HG03442 (cell line): ENCODE measurements at regions not wholly inside any gene's neighbourhood (a gene's known extent, or its start where the extent isn't known, plus 50 kb on each side); places are given as distances from the start of the nearest gene placed in this dataset.
"Not testable (repeated sequence)": the region's sequence is repeated elsewhere in the genome, so short reads cannot be mapped to it uniquely, and the experiment has no call there.

Experiments
- ATAC-seq: cut with Tn5 transposase; IDR thresholded peaks from one replicate; pipeline ENCODE4 v1.9.1; 2021; ENCODE audit warnings: mild to moderate bottlenecking, moderate library complexity; ENCODE audit not compliant: unreplicated experiment

GRCh38 chr7:19317461-19317860 is 172.2 kb upstream of the FERD3L start:
- ATAC-seq, result no peak

DNA sequence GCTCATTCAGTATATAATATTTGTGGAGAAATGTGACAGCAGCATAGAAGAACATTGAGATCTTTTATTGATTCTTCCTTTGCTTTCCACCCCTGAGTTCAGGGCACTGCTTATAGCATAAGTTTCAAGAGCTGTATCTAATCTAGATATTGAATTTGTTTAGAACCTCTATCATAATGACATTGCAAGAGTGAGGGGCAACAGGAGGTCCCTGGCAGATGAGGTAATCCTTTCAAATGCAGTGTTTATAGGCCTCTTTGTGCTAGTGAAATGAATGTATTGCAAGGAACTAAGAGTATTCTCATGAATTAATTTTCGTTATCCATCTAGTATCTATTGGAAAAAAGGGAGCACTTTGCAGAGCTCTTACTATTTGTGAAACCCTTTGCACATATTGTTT is 167.2 kb upstream of the FERD3L start:
- ATAC-seq, result no peak

DNA sequence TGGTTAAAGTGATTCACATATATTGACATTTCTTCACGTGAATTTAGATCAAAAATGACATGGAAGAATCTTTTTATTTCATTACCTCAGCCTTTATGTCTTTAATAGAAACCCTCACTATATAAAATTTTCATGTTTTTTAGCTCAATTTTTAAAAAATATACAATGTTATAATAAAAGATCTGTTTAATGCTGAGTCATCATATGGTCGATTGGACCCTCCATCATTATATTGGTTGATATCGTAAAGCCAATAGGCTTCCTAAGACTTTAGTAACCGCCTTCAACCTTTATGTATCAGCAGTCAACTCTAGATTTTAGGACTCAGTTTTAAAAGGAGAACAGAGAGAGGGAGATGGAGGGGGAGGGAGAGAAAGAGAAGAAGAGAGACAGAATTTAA is 162.3 kb upstream of the FERD3L start:
- ATAC-seq, result no peak

DNA sequence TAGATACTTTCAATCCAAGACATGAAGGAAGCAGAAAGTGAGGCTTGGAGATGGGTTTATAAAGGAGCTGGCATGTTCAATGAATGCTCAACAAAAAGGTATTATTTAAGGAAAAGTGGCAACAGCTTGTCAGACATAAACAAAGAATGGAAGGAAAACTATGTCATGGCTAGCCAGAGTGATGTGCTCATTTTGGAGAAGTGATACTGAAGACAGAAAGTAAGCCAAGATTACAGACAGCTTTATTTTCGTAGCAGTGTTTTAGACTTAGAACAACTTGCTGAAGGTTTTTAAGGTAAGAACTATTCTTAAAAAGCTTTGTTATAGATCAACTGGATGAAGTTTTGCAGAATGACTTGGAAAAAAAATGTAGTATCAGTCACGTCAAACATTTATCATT is 160.5 kb upstream of the FERD3L start:
- ATAC-seq, result no peak

- ATAC-seq, result no peak
Observed at GRCh38 chr7:19304086-19304485, 158.9 kb upstream of the FERD3L start.

- ATAC-seq, result no peak
Observed at GRCh38 chr7:19302731-19303130, 157.5 kb upstream of the FERD3L start.

GRCh38 chr7:19296617-19297016 is 151.4 kb upstream of the FERD3L start:
- peak; percentile 43 for ATAC-seq

- no peak for ATAC-seq
Observed at GRCh38 chr7:19295376-19295775, 150.2 kb upstream of the FERD3L start.

- ATAC-seq, result no peak
Observed at GRCh38 chr7:19294619-19295018, 149.4 kb upstream of the FERD3L start.

DNA sequence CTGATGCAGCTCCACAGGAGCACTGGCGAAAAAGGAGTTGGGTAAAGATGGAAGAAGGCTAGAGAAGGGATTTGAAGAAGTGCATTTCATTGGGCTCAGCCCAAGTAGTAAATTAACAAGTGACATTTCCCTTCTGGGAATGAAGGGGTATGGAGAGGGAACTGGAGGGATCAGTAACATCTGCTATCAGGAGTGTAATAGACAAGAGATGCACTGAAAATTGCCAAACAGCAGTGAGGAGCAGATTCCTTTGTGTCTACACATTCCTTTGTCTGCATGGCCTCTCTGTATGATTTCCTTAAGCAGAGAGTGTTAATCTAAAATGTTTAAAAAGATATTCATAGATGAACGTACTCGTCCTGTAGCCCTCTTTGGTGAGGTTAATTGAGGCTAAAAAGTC is 148.2 kb upstream of the FERD3L start:
- no peak for ATAC-seq

DNA sequence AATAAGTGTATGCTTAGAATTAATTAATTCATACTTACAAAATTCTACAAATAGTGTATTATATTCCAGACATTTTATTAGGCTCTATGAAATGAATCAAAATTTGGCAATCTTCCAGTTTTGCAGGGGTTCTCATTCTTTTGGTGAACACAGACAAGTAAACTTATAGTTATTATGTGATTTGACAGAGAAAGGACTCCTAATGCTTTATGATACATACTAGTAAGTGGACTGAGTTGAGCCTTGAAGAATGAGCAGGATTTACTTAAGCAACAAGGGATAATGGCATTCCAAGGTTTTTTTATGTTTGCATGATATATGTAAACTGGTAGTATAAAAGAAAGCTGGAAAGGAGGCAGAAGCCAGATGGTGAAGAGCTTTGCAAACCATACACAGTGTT is 145.7 kb upstream of the FERD3L start:
- ATAC-seq, result no peak

DNA sequence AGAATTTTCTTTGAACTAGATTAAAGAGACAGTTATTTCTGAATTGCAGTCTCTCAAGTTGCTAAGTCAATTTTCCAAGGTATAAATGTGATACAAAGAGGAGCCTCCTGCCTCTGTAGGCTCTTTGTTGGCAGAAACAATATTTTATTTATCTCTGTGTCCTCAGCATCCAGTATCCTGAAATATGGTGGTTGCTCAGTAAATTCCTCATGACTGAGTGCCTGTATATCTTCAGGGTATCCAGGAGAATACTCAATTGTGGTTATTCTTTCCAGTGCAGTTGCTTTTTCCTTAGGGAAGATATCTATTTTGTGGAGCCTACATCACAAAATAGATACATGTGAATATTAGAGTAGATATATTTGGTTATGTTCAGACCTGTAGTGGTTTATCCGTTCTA is 144.8 kb upstream of the FERD3L start:
- ATAC-seq, result no peak

- ATAC-seq, result no peak
Observed at GRCh38 chr7:19284596-19285300, 139.5 kb upstream of the FERD3L start.

DNA sequence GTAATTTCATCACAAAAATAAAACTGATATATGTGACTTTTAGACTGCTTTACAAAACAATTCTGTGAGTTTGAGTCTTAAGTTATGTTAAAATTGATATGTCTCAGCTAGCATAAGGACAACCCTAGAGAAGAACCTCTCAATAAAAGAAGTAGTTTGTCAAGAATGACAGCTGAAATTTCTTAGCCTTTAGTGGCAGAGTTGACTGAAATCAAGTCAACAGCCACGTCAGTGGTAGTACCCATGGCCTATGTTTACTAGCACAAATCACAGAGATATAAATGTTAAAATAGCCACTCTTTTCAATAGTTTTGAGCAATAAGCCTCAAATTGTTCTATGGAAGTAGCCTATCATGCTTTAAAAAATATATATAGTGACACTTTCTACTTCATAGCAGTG is 138.9 kb upstream of the FERD3L start:
- ATAC-seq, result no peak

GRCh38 chr7:19275000-19275399 is 129.8 kb upstream of the FERD3L start:
- no peak for ATAC-seq

DNA sequence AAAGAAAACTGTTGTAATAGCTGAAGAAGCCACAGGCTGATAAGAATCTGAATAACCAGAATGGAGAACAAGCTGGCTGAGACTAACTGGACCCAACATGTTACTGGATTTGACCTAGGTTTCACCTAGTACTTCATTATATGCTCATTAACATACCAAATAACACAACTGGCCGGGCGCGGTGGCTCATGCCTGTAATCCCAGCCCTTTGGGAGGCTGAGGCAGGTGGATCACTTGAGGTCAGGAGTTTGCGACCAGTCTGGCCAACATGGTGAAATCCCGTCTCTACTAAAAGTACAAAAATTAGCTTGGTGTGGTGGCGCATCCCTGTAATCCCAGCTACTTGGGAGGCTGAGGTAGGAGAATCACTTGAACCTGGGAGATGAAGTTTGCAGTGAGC is 127.1 kb upstream of the FERD3L start:
- not testable (repeated sequence) for ATAC-seq

GRCh38 chr7:19269301-19269700 is 124.1 kb upstream of the FERD3L start:
- no peak for ATAC-seq

DNA sequence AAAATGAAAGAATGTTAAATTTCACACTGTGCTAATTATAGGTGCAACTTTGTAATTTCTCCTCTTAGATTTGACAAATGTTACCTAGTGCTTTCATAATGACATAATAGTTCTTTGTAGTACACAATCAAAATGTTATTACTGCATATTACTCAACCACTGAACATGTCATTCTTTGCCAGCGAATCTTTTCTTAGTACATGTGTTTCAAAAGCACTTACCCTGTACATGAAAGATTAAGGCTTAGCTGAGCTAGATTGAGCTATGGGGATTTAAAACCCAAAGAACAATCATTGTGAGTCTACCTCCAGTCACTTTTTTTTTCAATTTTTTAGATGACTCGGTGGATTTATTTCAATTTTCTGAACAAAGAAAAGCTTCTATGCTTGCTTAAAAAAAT is 123.5 kb upstream of the FERD3L start:
- ATAC-seq, result no peak

DNA sequence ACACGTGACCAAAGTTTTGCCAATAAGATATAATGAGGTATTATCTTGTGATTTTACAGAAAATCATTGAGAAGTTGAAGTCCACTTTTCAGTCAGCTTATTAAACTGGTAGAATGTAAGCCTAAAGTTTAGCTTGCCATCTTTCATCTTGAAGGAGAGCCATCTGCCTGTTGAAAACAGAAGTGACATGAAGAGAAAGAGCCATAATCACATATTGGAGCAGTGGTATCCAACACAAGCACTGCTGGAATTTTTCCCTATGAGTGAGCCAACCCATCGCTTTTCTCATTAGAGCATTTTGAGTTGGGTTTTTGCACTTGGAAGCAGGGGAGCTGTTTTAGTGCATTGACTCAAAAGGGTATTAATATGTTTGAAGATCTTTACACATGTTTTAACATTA is 117.6 kb upstream of the FERD3L start:
- ATAC-seq, result no peak

DNA sequence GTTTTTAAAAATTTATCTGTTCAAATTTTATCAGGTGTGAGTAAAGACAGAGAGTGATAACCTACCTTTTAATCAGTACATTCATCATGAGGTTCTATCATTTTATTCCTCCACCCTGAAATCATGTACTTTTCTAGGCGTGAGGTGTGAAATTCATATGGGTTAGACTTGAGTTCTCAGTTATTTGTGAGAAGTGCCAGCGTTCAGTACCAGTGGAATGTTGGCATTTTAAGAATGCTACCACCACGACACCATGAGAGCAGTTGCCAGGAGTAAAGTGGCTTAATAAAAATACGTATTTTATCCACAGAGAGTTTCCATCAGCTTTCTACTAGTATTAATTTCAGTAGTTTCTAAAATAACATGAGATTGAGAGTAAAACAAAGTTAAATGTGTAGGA is 104.1 kb upstream of the FERD3L start:
- no peak for ATAC-seq

- ATAC-seq, result no peak
Observed at GRCh38 chr7:19248681-19249080, 103.5 kb upstream of the FERD3L start.

DNA sequence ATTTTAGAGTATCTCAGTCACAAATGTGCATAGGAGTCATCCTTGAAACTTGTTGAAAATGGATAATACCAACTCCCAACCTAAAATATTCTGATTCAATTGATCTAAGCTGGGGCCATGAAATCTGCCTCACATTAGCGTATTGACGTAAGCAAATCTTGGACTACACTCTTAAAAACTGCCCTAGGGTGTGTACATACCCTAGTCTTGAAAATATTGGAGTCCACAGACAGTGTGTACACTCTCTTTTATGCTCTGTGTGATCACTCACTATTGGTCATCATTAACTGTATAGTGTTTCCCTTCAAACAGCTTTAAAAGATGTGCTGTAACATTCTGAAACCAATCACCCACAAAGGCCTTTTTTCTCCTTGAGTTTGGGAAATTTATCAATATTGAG is 102.9 kb upstream of the FERD3L start:
- ATAC-seq, result no peak

GRCh38 chr7:19247017-19247416 is 101.8 kb upstream of the FERD3L start:
- no peak for ATAC-seq
